ENCODE measurements at regions not wholly inside any gene's neighbourhood (a gene's known extent, or its start where the extent isn't known, plus 50 kb on each side); places are given as distances from the start of the nearest gene placed in this dataset.
"Not testable (repeated sequence)": the region's sequence is repeated elsewhere in the genome, so short reads cannot be mapped to it uniquely, and the experiment has no call there.

GRCh38 chr4:37555322-37555721 lies 130.9 kb downstream of the RELL1 start:
- Mint-ChIP-seq H3K9me3 (peaks cover 24% of the 10 kb centered on the region), H3K27me3 (ENCODE audit: insufficient read depth, low read depth) (no peaks in the 10 kb centered on the region), H3K4me1 (no peaks in the 10 kb centered on the region), H3K27ac (no peak overlapping the region), H3K4me3 (no peak overlapping the region), H3K36me3 (peaks cover 8% of the 10 kb centered on the region)
- Histone ChIP-seq H3K4me2 (no peak overlapping the region), H3K27ac (no peak overlapping the region), H3K36me3 (no peaks in the 10 kb centered on the region), H2AFZ (replicated peaks) (no peak overlapping the region), H3F3A (ENCODE audit: low read depth) (no peaks in the 10 kb centered on the region), H3K27me3 (no peaks in the 10 kb centered on the region), H4K20me1 (ENCODE audit: low read depth) (no peaks in the 10 kb centered on the region), H3K4me3 (no peak overlapping the region), H3K4me1 (no peaks in the 10 kb centered on the region), H3K79me2 (ENCODE audit: low read depth) (no peaks in the 10 kb centered on the region), H3K9ac (no peak overlapping the region), H3K9me3 (ENCODE audit: low read depth) (no peaks in the 10 kb centered on the region)
- no peak for DNase-seq (ENCODE audit: low spot score)
- TF ChIP-seq EZH2phosphoT487 (IDR thresholded peaks at IDR 0.05) (no peak), CTCF (IDR thresholded peaks at IDR 0.05) (no peak), EZH2 (IDR thresholded peaks at IDR 0.05) (no peak)

- peaks cover 40% of the 10 kb centered on the region for H3K9me3 Mint-ChIP-seq
Observed at GRCh38 chr4:37549866-37550265, 136.3 kb downstream of the RELL1 start.

GRCh38 chr4:37549041-37549440 lies 137.1 kb downstream of the RELL1 start:
- H4K20me1 ChIP-seq (ENCODE audit: low read depth): no peaks in the 10 kb centered on the region
- no peak for TF ChIP-seq EZH2phosphoT487 (IDR thresholded peaks at IDR 0.05)
- TF ChIP-seq EZH2 (IDR thresholded peaks at IDR 0.05): no peak
- TF ChIP-seq CTCF (IDR thresholded peaks at IDR 0.05): no peak
- H3K27me3 ChIP-seq: no peaks in the 10 kb centered on the region
- no peak overlapping the region for H3K27ac ChIP-seq
- H3K4me1 ChIP-seq: no peaks in the 10 kb centered on the region
- peaks cover 45% of the 10 kb centered on the region for H3K9me3 Mint-ChIP-seq
- H3K27me3 Mint-ChIP-seq (ENCODE audit: insufficient read depth, low read depth): peaks cover 4% of the 10 kb centered on the region
- H3K79me2 ChIP-seq (ENCODE audit: low read depth): no peaks in the 10 kb centered on the region
- no peak overlapping the region for H3K4me3 ChIP-seq
- DNase-seq (ENCODE audit: low spot score): no peak
- H3K27ac Mint-ChIP-seq: no peak overlapping the region
- H3K4me2 ChIP-seq: no peak overlapping the region
- H3K4me3 Mint-ChIP-seq: no peak overlapping the region
- no peak overlapping the region for H3K9ac ChIP-seq
- no peaks in the 10 kb centered on the region for H3K36me3 ChIP-seq
- peaks cover 5% of the 10 kb centered on the region for H3K9me3 ChIP-seq (ENCODE audit: low read depth)
- H3K36me3 Mint-ChIP-seq: peaks cover 13% of the 10 kb centered on the region
- H2AFZ ChIP-seq (replicated peaks): no peak overlapping the region
- H3F3A ChIP-seq (ENCODE audit: low read depth): no peaks in the 10 kb centered on the region
- H3K4me1 Mint-ChIP-seq: no peaks in the 10 kb centered on the region

More at GRCh38 chr4:37549866-37550265, 136.3 kb downstream of the RELL1 start:
- H3K27ac Mint-ChIP-seq; H3K36me3 ChIP-seq; H3K27me3 ChIP-seq; H3K4me1 ChIP-seq; H3K9ac ChIP-seq; H3K9me3 ChIP-seq (ENCODE audit: low read depth); H3K4me1 Mint-ChIP-seq; H3F3A ChIP-seq (ENCODE audit: low read depth); DNase-seq (ENCODE audit: low spot score); H3K79me2 ChIP-seq (ENCODE audit: low read depth); H2AFZ ChIP-seq (replicated peaks); H4K20me1 ChIP-seq (ENCODE audit: low read depth); H3K4me2 ChIP-seq; H3K27ac ChIP-seq; H3K4me3 ChIP-seq; H3K27me3 Mint-ChIP-seq (ENCODE audit: insufficient read depth, low read depth); H3K4me3 Mint-ChIP-seq: not testable (repeated sequence)
- peaks cover 14% of the 10 kb centered on the region for H3K36me3 Mint-ChIP-seq

- Histone ChIP-seq H3K4me1 (peaks cover 2% of the 10 kb centered on the region), H2AFZ (replicated peaks) (no peak overlapping the region), H3K4me3 (no peak overlapping the region), H3K36me3 (no peaks in the 10 kb centered on the region), H3K9ac (no peak overlapping the region), H4K20me1 (ENCODE audit: low read depth) (no peaks in the 10 kb centered on the region), H3F3A (ENCODE audit: low read depth) (no peaks in the 10 kb centered on the region), H3K9me3 (ENCODE audit: low read depth) (peaks cover 5% of the 10 kb centered on the region), H3K27me3 (no peaks in the 10 kb centered on the region), H3K27ac (no peak overlapping the region), H3K4me2 (no peak overlapping the region), H3K79me2 (ENCODE audit: low read depth) (no peaks in the 10 kb centered on the region)
- Mint-ChIP-seq H3K4me1 (peaks cover 9% of the 10 kb centered on the region), H3K27ac (no peak overlapping the region), H3K4me3 (no peak overlapping the region), H3K9me3 (peaks cover 38% of the 10 kb centered on the region), H3K27me3 (ENCODE audit: insufficient read depth, low read depth) (peaks cover 4% of the 10 kb centered on the region), H3K36me3 (peaks cover 13% of the 10 kb centered on the region)
- no peak for DNase-seq (ENCODE audit: low spot score)
- no peak for TF ChIP-seq EZH2 (IDR thresholded peaks at IDR 0.05)
- TF ChIP-seq CTCF (IDR thresholded peaks at IDR 0.05): no peak
- TF ChIP-seq EZH2phosphoT487 (IDR thresholded peaks at IDR 0.05): no peak
Observed at GRCh38 chr4:37546586-37546985, 139.6 kb downstream of the RELL1 start.

Measured in neural progenitor cell (in vitro differentiated cells).